IMR-90 (cell line): ENCODE measurements at regions not wholly inside any gene's neighbourhood (a gene's known extent, or its start where the extent isn't known, plus 50 kb on each side); places are given as distances from the start of the nearest gene placed in this dataset.
A peak's percentile ranks its signal among the peaks of the same experiment; 100 is the strongest.

ENCODE experiments used
- ATAC-seq: fragments of 200-7000 bp; cut with Tn5 transposase; 2 replicates; pipeline ENCODE4 v1.9.1; 2020; ENCODE audit warnings: low read depth, mild to moderate bottlenecking, moderate library complexity
- BruUV-seq: library from RNA; stranded (reverse); fragments of 400-500 nt; replicated peaks from 2 replicates; lab custom pipeline; 2021; lab: Mats Ljungman, UMichigan
- CTCF ChIA-PET: fragments of 300-600 bp; formaldehyde crosslinking; extraction: SDS; loops from one replicate; lab custom pipeline; 2021; ENCODE audit warnings: antibody characterized with exemption; lab: Yijun Ruan, JAX
- POLR2A ChIA-PET: fragments of 300-600 bp; sonication (Branson Sonifier 250); formaldehyde crosslinking; loops from one replicate; lab custom pipeline; 2022; ENCODE audit warnings: antibody characterized with exemption; ENCODE audit not compliant: unreplicated experiment; lab: Charles Lee
- DNase-seq: peaks from one replicate; pipeline ENCODE4 v3.0.0; 2013
- H2AFZ ChIP-seq: replicated peaks from 2 replicates; pipeline ENCODE3; 2013; ENCODE audit warnings: low read length, mild to moderate bottlenecking; ENCODE audit not compliant: poor library complexity
- H2AK5ac ChIP-seq: 2 replicates; pipeline ENCODE4 v1.6.1; 2013; ENCODE audit warnings: low read depth, low read length, inconsistent platforms
- H2AK9ac ChIP-seq: replicated peaks from 2 replicates; pipeline ENCODE3; 2013; ENCODE audit warnings: mild to moderate bottlenecking, low read depth, low read length, moderate library complexity; ENCODE audit not compliant: poor library complexity
- H2BK120ac ChIP-seq: 2 replicates; pipeline ENCODE4 v1.6.1; 2013; ENCODE audit warnings: low read depth, low read length, inconsistent platforms
- H2BK15ac ChIP-seq: 3 replicates; pipeline ENCODE4 v1.6.1; 2013; ENCODE audit warnings: low read depth, low read length, inconsistent platforms
- H2BK20ac ChIP-seq: 2 replicates; pipeline ENCODE4 v1.6.1; 2013; ENCODE audit warnings: low read depth, mild to moderate bottlenecking, inconsistent platforms, low read length, moderate library complexity
- H2BK5ac ChIP-seq: 2 replicates; pipeline ENCODE4 v1.6.1; 2013; ENCODE audit warnings: mild to moderate bottlenecking, low read depth, low read length, inconsistent platforms; ENCODE audit not compliant: poor library complexity, severe bottlenecking
- H3K14ac ChIP-seq: replicated peaks from 2 replicates; pipeline ENCODE4 v1.6.1; 2013; ENCODE audit warnings: low read depth, low read length, inconsistent platforms
- H3K18ac ChIP-seq: 2 replicates; pipeline ENCODE4 v1.6.1; 2013; ENCODE audit warnings: low read depth, low read length, control low read depth
- H3K23ac ChIP-seq: 2 replicates; pipeline ENCODE4 v1.6.1; 2013; ENCODE audit warnings: low read depth, low read length, inconsistent platforms
- H3K27ac ChIP-seq: 2 replicates; pipeline ENCODE4 v1.5.1; 2013; ENCODE audit warnings: mild to moderate bottlenecking, control low read depth, low read length; ENCODE audit not compliant: insufficient read depth
- H3K27me3 ChIP-seq: 2 replicates; pipeline ENCODE4 v1.6.1; 2013; ENCODE audit warnings: low read length; ENCODE audit not compliant: control insufficient read depth, insufficient read depth
- H3K36me3 ChIP-seq: 2 replicates; pipeline ENCODE4 v1.6.1; 2013; ENCODE audit warnings: low read length, mixed read lengths; ENCODE audit not compliant: control insufficient read depth, insufficient read depth
- H3K4ac ChIP-seq: 2 replicates; pipeline ENCODE4 v1.6.1; 2013; ENCODE audit warnings: low read depth, low read length, inconsistent platforms
- H3K4me1 ChIP-seq: 2 replicates; pipeline ENCODE4 v1.6.1; 2013; ENCODE audit warnings: low read length, mixed read lengths; ENCODE audit not compliant: control insufficient read depth, insufficient read depth
- H3K4me2 ChIP-seq: 2 replicates; pipeline ENCODE4 v1.6.1; 2013; ENCODE audit warnings: low read depth, mild to moderate bottlenecking, control low read depth, low read length, moderate library complexity
- H3K4me3 ChIP-seq: 2 replicates; pipeline ENCODE4 v1.5.1; 2013; ENCODE audit warnings: low read depth, mild to moderate bottlenecking, control low read depth, low read length, moderate library complexity; ENCODE audit not compliant: insufficient read depth
- H3K56ac ChIP-seq: 2 replicates; pipeline ENCODE4 v1.6.1; 2013; ENCODE audit warnings: low read length, inconsistent platforms; ENCODE audit not compliant: insufficient read depth; ENCODE audit errors: extremely low read depth
- H3K79me1 ChIP-seq, 2 experiments: 2 replicates each; pipeline ENCODE4 v1.6.1; 2013; ENCODE audit warnings: low read length in 2 of 2, inconsistent platforms in 1 of 2, low read depth in 1 of 2
- H3K9ac ChIP-seq: 2 replicates; pipeline ENCODE4 v1.6.1; 2013; ENCODE audit warnings: low read depth, low read length, control low read depth
- H3K9me1 ChIP-seq: 2 replicates; pipeline ENCODE4 v1.6.1; 2013; ENCODE audit warnings: low read length, inconsistent platforms; ENCODE audit not compliant: insufficient read depth
- H3K9me3 ChIP-seq: 2 replicates; pipeline ENCODE4 v1.6.1; 2013; ENCODE audit warnings: low read length; ENCODE audit not compliant: control insufficient read depth, insufficient read depth
- H4K20me1 ChIP-seq: 2 replicates; pipeline ENCODE4 v1.6.1; 2013; ENCODE audit warnings: low read length, inconsistent platforms; ENCODE audit not compliant: insufficient read depth
- H4K5ac ChIP-seq: 2 replicates; pipeline ENCODE4 v1.6.1; 2013; ENCODE audit warnings: mild to moderate bottlenecking, low read depth, low read length, control low read depth
- H4K8ac ChIP-seq, 2 experiments: 2 replicates each; pipeline ENCODE4 v1.6.1; 2013; ENCODE audit warnings: low read depth in 2 of 2, low read length in 2 of 2, control low read depth in 1 of 2, inconsistent platforms in 1 of 2
- H4K91ac ChIP-seq: 2 replicates; pipeline ENCODE4 v1.6.1; 2013; ENCODE audit warnings: low read depth, low read length, inconsistent platforms; ENCODE audit not compliant: insufficient read depth
- BHLHE40 ChIP-seq: fragments of 150-350 bp; IDR thresholded peaks from 2 replicates; pipeline ENCODE4 v1.6.1; 2016; ENCODE audit warnings: mild to moderate bottlenecking, low read depth, low read length
- CEBPB ChIP-seq: IDR thresholded peaks from 2 replicates; pipeline ENCODE4 v1.6.1; 2012; ENCODE audit warnings: low read depth, low read length, improper control_type of control experiment
- ELK1 ChIP-seq: fragments of 150-350 bp; IDR thresholded peaks from 2 replicates; pipeline ENCODE4 v1.6.1; 2016; ENCODE audit warnings: low read depth, mild to moderate bottlenecking, low read length, moderate library complexity, borderline replicate concordance
- FOS ChIP-seq: fragments of 150-350 bp; IDR thresholded peaks from 2 replicates; pipeline ENCODE4 v1.6.1; 2016; ENCODE audit warnings: low read depth, low read length
- MXI1 ChIP-seq: IDR thresholded peaks from 2 replicates; pipeline ENCODE4 v1.6.1; 2012; ENCODE audit warnings: low read depth, mild to moderate bottlenecking, low read length, moderate library complexity, borderline replicate concordance
- RCOR1 ChIP-seq: IDR thresholded peaks from 2 replicates; pipeline ENCODE4 v1.6.1; 2012; ENCODE audit warnings: mild to moderate bottlenecking, low read length, improper control_type of control experiment; ENCODE audit not compliant: insufficient replicate concordance
- RFX5 ChIP-seq: IDR thresholded peaks from 2 replicates; pipeline ENCODE4 v1.8.0; 2012; ENCODE audit warnings: low read depth, mild to moderate bottlenecking, low read length, moderate library complexity
- WGBS, 2 experiments: methylation state at CpG; one replicate each; pipeline versions ENCODE4 v1.1.5 to v1.1.7; 2013; ENCODE audit warnings: missing lambda C conversion rate in 2 of 2; ENCODE audit not compliant: insufficient read length in 1 of 2; ENCODE audit errors: extremely low coverage in 2 of 2; 5-methylcytosine and 5-hydroxymethylcytosine counted together
- dilution Hi-C: fragments of 300-500 bp; cut with HindIII; formaldehyde crosslinking; loops from one replicate; pipeline ENCODE4 v1.14.3; 2018; ENCODE audit warnings: low sequenced_read_pairs; ENCODE audit not compliant: unreplicated experiment
- in situ Hi-C: fragments of 300-500 bp; cut with MboI; formaldehyde crosslinking; loops from 3 replicates; pipeline ENCODE4 v1.14.3; 2019; ENCODE audit warnings: low sequenced_read_pairs, inconsistent platforms, mixed read lengths
- intact Hi-C: fragments of 100-400 bp; cut with micrococcal nuclease; formaldehyde crosslinking; loops from 2 replicates; pipeline ENCODE4 v1.10.0; 2022
- TF ChIP-seq, protein P1 (sequence below): fragments of 150-350 bp; IDR thresholded peaks from 2 replicates; pipeline ENCODE4 v1.6.1; 2017; ENCODE audit warnings: mild to moderate bottlenecking, antibody characterized with exemption, low read length, low read depth
- TF ChIP-seq, protein P2 (sequence below): conservative IDR thresholded peaks from 2 replicates; pipeline ENCODE4 v1.5.1; 2012; ENCODE audit warnings: mild to moderate bottlenecking, low read depth, low read length, improper control_type of control experiment

- BruUV-seq: no TSS peak
- dilution Hi-C loops (no loop called here), intact Hi-C loops (no loop called here), in situ Hi-C loops (no loop called here)
- Histone ChIP-seq H3K36me3 (no peaks in the 10 kb centered on the region), H3K9me3 (no peaks in the 10 kb centered on the region), H3K27ac (no peak overlapping the region), H3K9me1 (peaks cover 11% of the 10 kb centered on the region), H4K5ac (no peak overlapping the region), H3K56ac (no peak overlapping the region), H3K79me1 (no peaks in the 10 kb centered on the region), H4K8ac (no peak overlapping the region), H2BK120ac (no peak overlapping the region), H4K91ac (no peak overlapping the region), H2BK20ac (no peak overlapping the region), H2BK5ac (no peak overlapping the region), H3K4me2 (no peak overlapping the region), H3K4me3 (no peak overlapping the region), H2AK9ac (no peak overlapping the region), H2BK15ac (no peak overlapping the region), H3K4ac (no peak overlapping the region), H3K27me3 (no peaks in the 10 kb centered on the region), H3K4me1 (peaks cover 7% of the 10 kb centered on the region; the same call in 1 of the 2 replicates), H2AK5ac (no peak overlapping the region), H4K20me1 (no peaks in the 10 kb centered on the region), H3K18ac (no peak overlapping the region), H3K14ac (no peak overlapping the region), H2AFZ (no peak overlapping the region), H3K9ac (no peak overlapping the region), H3K23ac (no peak overlapping the region)
- DNase-seq (no peak), ATAC-seq (peak; percentile 55)
- CTCF ChIA-PET: no interaction called here
- POLR2A ChIA-PET: no interaction called here
- TF ChIP-seq RFX5 (no peak), MXI1 (no peak), ELK1 (no peak), CEBPB (no peak), RCOR1 (no peak), FOS (no peak), BHLHE40 (no peak)
- TF ChIP-seq, protein P1, sequence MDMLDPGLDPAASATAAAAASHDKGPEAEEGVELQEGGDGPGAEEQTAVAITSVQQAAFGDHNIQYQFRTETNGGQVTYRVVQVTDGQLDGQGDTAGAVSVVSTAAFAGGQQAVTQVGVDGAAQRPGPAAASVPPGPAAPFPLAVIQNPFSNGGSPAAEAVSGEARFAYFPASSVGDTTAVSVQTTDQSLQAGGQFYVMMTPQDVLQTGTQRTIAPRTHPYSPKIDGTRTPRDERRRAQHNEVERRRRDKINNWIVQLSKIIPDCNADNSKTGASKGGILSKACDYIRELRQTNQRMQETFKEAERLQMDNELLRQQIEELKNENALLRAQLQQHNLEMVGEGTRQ: no peak
- TF ChIP-seq, protein P2, sequence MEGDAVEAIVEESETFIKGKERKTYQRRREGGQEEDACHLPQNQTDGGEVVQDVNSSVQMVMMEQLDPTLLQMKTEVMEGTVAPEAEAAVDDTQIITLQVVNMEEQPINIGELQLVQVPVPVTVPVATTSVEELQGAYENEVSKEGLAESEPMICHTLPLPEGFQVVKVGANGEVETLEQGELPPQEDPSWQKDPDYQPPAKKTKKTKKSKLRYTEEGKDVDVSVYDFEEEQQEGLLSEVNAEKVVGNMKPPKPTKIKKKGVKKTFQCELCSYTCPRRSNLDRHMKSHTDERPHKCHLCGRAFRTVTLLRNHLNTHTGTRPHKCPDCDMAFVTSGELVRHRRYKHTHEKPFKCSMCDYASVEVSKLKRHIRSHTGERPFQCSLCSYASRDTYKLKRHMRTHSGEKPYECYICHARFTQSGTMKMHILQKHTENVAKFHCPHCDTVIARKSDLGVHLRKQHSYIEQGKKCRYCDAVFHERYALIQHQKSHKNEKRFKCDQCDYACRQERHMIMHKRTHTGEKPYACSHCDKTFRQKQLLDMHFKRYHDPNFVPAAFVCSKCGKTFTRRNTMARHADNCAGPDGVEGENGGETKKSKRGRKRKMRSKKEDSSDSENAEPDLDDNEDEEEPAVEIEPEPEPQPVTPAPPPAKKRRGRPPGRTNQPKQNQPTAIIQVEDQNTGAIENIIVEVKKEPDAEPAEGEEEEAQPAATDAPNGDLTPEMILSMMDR: no peak
- no CpG with 5 or more reads among the region's 4 CpGs for WGBS, 2 experiments
Measured at GRCh38 chr1:55329808-55330432, 114.8 kb upstream of the USP24 start.
